ENCODE measurements at regions not wholly inside any gene's neighbourhood (a gene's known extent, or its start where the extent isn't known, plus 50 kb on each side); places are given as distances from the start of the nearest gene placed in this dataset.

GRCh38 chr12:9388379-9388778 is 180.2 kb upstream of the PZP start:
- TF ChIP-seq, protein P1, sequence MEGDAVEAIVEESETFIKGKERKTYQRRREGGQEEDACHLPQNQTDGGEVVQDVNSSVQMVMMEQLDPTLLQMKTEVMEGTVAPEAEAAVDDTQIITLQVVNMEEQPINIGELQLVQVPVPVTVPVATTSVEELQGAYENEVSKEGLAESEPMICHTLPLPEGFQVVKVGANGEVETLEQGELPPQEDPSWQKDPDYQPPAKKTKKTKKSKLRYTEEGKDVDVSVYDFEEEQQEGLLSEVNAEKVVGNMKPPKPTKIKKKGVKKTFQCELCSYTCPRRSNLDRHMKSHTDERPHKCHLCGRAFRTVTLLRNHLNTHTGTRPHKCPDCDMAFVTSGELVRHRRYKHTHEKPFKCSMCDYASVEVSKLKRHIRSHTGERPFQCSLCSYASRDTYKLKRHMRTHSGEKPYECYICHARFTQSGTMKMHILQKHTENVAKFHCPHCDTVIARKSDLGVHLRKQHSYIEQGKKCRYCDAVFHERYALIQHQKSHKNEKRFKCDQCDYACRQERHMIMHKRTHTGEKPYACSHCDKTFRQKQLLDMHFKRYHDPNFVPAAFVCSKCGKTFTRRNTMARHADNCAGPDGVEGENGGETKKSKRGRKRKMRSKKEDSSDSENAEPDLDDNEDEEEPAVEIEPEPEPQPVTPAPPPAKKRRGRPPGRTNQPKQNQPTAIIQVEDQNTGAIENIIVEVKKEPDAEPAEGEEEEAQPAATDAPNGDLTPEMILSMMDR (conservative IDR thresholded peaks at IDR 0.05; ENCODE audit: low read length): no peak
- TF ChIP-seq EZH2phosphoT487 (IDR thresholded peaks at IDR 0.05; ENCODE audit: borderline replicate concordance, low read depth, low read length): no peak
